RWPE2 (cell line): ENCODE measurements at regions not wholly inside any gene's neighbourhood (a gene's known extent, or its start where the extent isn't known, plus 50 kb on each side); places are given as distances from the start of the nearest gene placed in this dataset.

Experiments
- ATAC-seq: fragments of 200-7000 bp; cut with Tn5 transposase; 3 replicates; pipeline ENCODE4 v1.9.1; 2021; ENCODE audit warnings: low read depth
- DNase-seq: peaks from one replicate; pipeline ENCODE4 v3.0.0-alpha.2; 2020; ENCODE audit warnings: low spot score
- H3K27ac ChIP-seq: fragments of 450-650 bp; 2 replicates; pipeline ENCODE4 v1.5.1; 2017; ENCODE audit warnings: mild to moderate bottlenecking; ENCODE audit not compliant: poor library complexity, severe bottlenecking
- H3K27me3 ChIP-seq: fragments of 250-450 bp; sonication (Bioruptor Pico); 2 replicates; pipeline ENCODE4 v1.5.1; 2021; ENCODE audit warnings: mild to moderate bottlenecking, moderate library complexity; ENCODE audit not compliant: insufficient read depth, poor library complexity, severe bottlenecking
- H3K36me3 ChIP-seq: fragments of 250-450 bp; sonication (Bioruptor Pico); 2 replicates; pipeline ENCODE4 v1.5.1; 2020; ENCODE audit warnings: low read depth, mild to moderate bottlenecking, moderate library complexity
- H3K4me1 ChIP-seq: fragments of 250-450 bp; sonication (Bioruptor Pico); 2 replicates; pipeline ENCODE4 v1.5.1; 2021; ENCODE audit warnings: mild to moderate bottlenecking, moderate library complexity; ENCODE audit not compliant: insufficient read depth, poor library complexity, severe bottlenecking
- H3K4me3 ChIP-seq: fragments of 250-450 bp; sonication (Bioruptor Pico); 2 replicates; pipeline ENCODE4 v1.5.1; 2021; ENCODE audit warnings: mild to moderate bottlenecking, moderate library complexity; ENCODE audit not compliant: severe bottlenecking
- H3K9me3 ChIP-seq: fragments of 250-450 bp; sonication (Bioruptor Pico); 2 replicates; pipeline ENCODE4 v1.5.1; 2021; ENCODE audit warnings: mild to moderate bottlenecking, moderate library complexity; ENCODE audit not compliant: severe bottlenecking
- CTCF ChIP-seq: fragments of 450-650 bp; IDR thresholded peaks from one replicate; pipeline ENCODE4 v1.5.1; 2017; ENCODE audit warnings: mild to moderate bottlenecking, moderate library complexity; ENCODE audit not compliant: poor library complexity, severe bottlenecking

- no peaks in the 10 kb centered on the region for H3K9me3 ChIP-seq
- no peaks in the 10 kb centered on the region for H3K27me3 ChIP-seq
- no peaks in the 10 kb centered on the region for H3K36me3 ChIP-seq
- no peak overlapping the region for H3K27ac ChIP-seq
- H3K4me3 ChIP-seq: no peak overlapping the region
- H3K4me1 ChIP-seq: no peaks in the 10 kb centered on the region
- no peak for ATAC-seq
- TF ChIP-seq CTCF: no peak
- no peak for DNase-seq
Measured at GRCh38 chr15:85950101-85950500, 129.6 kb upstream of the AGBL1 start.

- no peaks in the 10 kb centered on the region for H3K36me3 ChIP-seq
- DNase-seq (no peak), ATAC-seq (no peak)
- H3K27ac ChIP-seq: no peak overlapping the region
- peaks cover 3% of the 10 kb centered on the region for H3K27me3 ChIP-seq
- no peak overlapping the region for H3K4me3 ChIP-seq
- no peak for TF ChIP-seq CTCF
- H3K9me3 ChIP-seq: no peaks in the 10 kb centered on the region
- H3K4me1 ChIP-seq: no peaks in the 10 kb centered on the region
Measured at GRCh38 chr15:85954586-85954985, 125.1 kb upstream of the AGBL1 start.

- TF ChIP-seq CTCF: no peak
- Histone ChIP-seq H3K27ac (no peak overlapping the region), H3K27me3 (peaks cover 7% of the 10 kb centered on the region), H3K4me1 (no peaks in the 10 kb centered on the region), H3K4me3 (no peak overlapping the region), H3K9me3 (no peaks in the 10 kb centered on the region), H3K36me3 (no peaks in the 10 kb centered on the region)
- DNase-seq: no peak
- 0 out of 3 replicates have a peak, but pooled peaks have one; percentile 42 for ATAC-seq
Measured at GRCh38 chr15:85955501-85956391, 123.9 kb upstream of the AGBL1 start.

GRCh38 chr15:85956532-85957275, 123.0 kb upstream of the AGBL1 start:
- H3K4me3 ChIP-seq: no peak overlapping the region
- ATAC-seq (peak; percentile 47), DNase-seq (no peak)
- H3K27me3 ChIP-seq: peaks cover 7% of the 10 kb centered on the region
- H3K4me1 ChIP-seq: no peaks in the 10 kb centered on the region
- no peaks in the 10 kb centered on the region for H3K9me3 ChIP-seq
- no peaks in the 10 kb centered on the region for H3K36me3 ChIP-seq
- H3K27ac ChIP-seq: no peak overlapping the region
- TF ChIP-seq CTCF: no peak
